GM18508 (cell line): ENCODE measurements at regions not wholly inside any gene's neighbourhood (a gene's known extent, or its start where the extent isn't known, plus 50 kb on each side); places are given as distances from the start of the nearest gene placed in this dataset.
"Not testable (repeated sequence)": the region's sequence is repeated elsewhere in the genome, so short reads cannot be mapped to it uniquely, and the experiment has no call there.

Source experiments
- ATAC-seq: cut with Tn5 transposase; IDR thresholded peaks from one replicate; pipeline ENCODE4 v1.9.1; 2021; ENCODE audit warnings: moderate number of reproducible peaks; ENCODE audit not compliant: insufficient read depth, unreplicated experiment

DNA sequence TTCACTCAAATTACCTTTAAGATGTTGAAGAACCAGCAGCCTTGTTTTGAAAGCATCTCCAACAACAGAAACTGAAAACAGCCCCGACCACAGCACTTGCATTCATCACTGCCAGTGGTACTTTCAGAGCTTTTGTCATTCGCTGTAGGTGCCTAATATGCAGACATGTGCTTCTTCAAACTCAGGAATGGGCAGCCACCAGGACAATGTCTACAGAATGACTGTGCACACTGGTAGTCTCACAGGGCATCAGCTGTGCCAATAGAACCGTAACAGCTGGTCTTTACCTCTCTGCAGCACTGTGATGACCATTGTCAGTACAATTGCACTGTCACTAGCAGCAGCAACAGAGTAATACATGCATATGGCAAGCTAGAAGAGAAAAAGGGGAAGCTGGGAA lies 1149.7 kb downstream of the STPG2 start:
- ATAC-seq: no peak

DNA sequence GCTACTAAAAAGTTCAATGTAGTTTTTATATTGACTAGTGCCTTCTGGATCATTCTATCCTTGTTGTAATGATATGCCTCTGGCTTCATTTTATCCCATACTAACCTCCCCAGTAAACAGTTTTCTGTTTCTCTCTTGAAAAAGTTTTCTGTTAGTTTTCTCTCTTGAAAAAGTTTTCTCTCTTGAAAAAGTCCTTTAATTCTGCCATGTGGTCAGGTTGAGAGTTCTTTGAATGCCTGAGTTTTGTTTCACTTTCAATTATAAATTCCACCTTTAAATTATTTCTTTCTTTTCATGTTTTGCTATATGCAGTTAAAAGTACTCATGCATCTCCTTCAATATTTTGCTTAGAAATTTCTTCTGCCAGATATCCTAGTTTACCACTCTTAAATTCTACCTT lies 1139.6 kb downstream of the STPG2 start:
- no peak for ATAC-seq

DNA sequence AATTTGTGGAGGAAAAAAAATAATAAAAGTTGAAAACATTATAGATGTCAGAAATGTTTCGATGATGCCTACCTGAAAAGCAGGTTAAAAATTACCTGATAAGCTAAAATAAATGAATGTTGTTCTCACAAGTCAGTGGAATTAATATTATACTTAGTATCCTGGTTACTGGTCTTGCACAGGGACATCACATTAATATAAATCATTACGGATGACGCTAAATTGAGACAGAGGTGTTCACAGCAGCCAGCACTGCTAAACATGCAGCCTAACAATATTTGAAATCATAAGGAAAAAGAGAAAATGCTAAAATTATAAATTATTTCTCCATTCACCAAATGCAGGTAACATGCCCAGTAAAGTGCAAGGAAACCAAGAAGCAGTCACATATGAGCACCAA lies 1130.0 kb downstream of the STPG2 start:
- no peak for ATAC-seq

DNA sequence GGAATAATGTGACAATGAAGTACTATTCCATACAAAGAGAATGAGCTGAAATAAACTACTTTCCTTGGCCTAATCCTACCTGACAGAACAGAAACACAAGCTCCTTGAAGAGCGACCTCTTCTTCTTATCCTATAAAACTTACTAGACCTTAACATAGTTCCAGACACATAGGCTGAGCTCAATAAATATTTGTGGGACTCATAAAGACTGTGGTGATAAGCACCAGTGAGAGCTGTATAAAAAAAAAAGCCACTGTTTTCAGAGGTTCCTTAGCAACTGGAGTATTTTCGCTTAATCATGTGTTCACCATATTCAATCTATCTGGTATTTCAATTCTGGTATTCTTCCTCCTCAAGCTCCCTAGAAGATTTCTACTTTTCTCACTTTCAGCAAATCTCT lies 1129.6 kb downstream of the STPG2 start:
- ATAC-seq: no peak

DNA sequence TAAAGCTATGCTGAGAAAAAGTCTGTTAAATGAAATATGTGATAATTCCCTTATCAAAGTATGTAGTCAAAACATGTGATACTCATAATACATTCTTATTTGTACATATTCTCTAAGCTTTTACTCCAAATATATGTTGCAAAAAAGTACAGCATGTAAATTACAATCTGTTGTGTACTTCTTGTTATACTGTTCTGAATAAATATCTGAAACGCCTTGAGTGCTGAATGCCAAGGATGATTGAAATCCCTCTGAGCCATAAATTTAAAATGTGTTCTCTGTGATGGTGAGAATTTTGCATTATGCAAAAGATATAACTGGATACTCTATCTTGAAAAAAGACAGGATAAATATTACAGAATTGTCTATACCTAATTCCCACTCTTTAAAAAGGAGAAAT lies 1128.0 kb downstream of the STPG2 start:
- ATAC-seq: no peak

DNA sequence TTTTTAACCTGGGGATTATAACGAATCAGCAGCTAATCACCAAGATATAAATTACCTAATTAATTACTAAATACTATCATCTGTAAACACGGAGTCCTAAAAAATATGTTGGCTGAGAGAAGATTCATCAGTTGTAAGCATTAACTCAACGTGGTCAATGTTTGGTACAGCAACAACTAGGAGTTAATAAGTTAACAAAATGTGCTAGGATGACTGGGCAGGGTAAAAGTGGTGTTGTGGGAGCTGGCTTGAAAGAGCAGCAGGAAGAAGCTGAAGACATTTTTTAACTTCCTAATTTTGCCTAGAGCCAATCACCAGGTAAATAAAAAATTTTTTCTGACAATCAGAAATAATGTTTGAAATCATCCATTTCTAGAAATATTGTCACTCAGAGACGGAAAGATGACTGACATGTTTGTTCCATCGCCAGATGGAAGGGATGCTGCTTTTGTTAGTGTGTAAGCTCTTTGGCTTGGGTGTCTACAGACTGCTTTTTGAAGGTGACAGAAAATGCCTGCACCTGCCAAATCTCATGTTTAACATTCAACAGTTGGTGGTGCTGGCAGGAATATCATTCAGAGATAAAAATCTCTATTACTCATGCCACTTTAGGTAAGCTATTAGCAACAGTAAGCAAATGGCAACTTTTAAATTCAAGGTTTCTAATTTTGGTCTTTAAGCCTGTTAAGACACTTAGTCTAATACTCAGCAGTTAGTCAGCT lies 1126.9 kb downstream of the STPG2 start:
- no peak for ATAC-seq

DNA sequence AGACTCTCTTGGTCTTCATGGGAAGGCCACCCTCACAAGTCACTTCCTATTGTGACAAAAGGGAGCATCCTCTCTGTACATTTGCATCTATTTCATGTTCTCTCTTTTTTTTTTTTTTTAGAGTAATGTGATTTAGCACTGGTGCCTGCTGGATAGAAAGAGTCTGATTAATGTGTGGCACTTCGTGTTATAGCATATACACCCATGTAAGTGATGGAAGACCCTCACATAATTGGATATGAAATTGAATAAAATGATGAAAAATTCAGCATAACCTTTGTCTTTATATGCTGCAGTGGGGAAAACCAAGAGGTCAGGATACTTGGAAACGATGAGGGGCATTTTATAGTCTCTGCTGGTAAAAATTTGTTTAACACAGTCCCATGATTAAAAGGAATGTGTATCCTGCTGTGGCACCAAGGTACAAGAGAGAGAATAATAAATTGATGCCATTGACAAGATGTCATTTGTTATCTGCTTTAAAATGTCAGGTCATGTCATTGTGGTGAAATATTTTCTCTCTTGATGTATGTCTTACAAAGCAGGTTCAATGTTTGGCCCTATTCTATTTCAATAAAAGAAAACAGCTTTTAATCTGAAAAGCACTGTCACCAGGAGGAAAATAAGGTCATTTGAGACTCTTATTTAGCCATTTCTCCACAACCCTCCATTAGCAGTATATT lies 1115.4 kb downstream of the STPG2 start:
- no peak for ATAC-seq

DNA sequence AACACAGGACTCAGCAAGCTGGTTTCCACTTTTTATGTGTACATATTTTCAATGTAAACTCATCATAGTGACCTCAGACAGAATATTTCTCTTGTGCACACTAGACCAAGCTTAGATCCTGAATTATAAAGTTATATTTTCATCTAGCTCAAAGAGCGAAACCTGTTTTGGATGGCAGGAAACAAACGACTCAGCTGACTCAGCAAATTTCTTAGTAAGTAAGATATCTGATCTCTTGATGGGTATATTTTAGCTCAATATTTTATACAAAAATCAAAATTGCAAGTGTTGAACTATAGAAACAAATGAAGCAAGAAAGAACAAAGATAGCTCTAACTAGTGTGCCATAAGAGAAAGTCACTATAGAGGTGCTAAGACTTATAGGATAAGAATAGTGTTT lies 1114.5 kb downstream of the STPG2 start:
- ATAC-seq: no peak

DNA sequence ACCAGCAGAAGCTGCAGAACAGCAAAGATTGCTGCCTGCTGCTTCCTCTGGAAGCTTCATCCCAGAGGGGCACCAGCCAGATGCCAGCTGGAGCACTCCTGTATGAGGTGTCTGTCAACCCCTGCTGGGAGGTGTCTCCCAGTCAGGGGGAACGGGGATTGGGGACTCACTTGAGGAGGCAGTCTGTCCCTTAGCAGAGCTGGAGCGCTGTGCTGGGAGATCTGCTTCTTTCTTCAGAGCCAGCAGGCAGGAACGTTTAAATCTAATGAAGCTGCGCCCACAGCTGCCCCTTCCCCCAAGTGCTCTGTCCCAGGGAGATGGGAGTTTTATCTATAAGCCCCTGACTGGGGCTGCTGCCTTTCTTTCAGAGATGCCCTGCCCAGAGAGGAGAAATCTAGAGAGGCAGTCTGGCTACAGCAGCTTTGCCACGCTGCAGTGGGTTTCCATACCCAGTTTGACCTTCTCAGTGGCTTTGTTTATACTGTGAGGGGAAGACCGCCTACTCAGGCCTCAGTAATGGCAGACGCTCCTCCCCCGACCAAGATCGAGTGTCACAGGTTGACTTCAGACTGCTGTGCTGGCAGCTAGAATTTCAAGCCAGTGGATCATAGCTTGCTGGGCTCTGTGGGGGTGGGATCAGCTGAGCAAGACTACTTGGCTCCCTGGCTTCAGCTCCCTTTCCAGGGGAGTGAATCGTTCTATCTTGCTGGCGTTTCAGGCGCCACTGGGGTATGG lies 1105.7 kb downstream of the STPG2 start:
- not testable (repeated sequence) for ATAC-seq

DNA sequence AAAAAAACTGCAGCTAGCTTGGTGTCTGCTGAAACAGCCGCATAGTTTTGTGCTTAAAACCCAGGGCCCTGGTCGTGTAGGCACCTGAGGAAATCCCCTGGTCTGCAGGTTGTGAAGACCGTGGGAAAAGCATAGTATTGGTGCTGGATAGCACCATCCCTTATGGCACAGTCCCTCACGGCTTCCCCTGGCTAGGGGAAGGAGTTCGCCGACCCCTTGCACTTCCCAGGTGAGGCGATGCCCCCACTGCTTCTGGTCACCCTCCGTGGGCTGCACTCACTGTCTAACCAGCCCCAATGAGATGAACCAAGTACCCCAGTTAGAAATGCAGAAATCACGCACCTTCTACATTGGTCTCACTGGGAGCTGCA lies 1105.1 kb downstream of the STPG2 start:
- ATAC-seq: no peak

DNA sequence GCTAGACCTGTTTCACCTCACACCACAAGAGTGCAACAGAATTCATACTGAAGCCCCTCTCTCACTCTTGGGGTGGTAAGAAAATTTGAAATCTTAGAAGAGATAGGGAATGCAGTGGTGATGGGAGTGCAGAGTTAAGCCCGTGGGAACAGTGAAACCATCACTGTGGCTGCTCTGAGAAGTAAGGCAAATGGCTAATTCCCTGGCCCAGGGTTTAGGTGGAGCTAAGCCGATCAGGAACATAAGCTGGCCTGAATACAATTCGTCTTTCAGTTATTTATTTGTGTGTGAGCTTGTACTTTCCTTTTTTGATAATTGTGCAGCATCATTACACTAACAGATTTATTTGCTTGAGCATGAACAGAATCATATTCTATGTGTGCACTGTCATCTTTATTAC lies 1070.6 kb downstream of the STPG2 start:
- ATAC-seq: no peak

DNA sequence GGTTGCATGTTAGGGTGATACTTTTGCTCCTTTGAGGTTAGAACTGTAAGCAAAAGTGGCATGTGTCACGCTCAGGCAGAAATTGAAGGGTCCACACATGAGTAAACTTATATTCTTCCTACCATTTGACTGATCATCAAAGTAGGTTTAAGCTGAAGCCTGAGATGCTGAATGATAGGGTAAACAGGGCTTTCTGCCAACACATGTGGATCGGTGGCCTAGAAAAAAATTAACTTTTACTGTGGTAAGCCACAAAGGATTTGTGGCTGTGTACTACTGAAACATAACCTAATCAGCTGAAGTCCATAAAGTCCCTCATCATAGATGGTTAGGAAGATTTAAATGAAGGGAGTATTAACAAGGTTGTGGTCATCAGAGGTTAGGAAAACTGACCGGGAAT lies 1070.1 kb downstream of the STPG2 start:
- ATAC-seq: no peak

DNA sequence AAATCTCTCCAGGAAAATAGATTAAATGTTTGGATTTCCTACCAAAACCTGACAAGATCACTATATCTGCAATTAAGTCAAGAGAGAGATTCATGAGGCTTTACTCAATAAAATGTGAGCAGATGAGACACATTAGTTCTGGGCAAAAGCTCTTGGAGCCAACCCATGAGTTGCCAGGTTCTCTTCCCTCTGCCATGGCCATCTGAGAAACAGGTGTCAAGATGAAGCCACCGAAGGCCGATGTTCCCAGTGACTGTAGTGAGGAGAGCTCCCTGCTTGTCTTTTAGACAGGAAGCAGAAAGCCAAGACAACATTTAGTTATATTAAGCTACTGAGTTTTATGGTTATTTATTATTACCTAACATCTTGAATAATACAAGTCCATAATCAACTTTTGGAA lies 1068.7 kb downstream of the STPG2 start:
- no peak for ATAC-seq

DNA sequence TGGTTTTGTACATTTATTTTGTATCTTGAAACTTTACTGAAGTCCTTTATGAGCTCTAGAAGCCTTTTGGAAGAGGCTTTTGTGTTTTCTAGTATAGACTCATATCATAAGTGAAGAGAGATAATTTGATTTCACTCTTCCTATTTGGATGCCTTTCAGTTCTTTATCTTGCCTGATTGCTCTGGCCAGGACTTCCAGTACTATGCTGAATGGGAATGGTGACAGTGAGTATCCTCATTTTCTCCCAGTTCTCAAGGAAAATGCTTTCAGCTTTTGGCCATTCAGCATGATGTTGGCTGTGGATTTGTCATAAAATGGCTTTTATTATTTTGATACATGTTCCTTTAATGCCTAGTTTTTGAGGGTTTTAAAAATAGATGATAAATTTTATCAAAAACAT lies 1061.3 kb downstream of the STPG2 start:
- ATAC-seq: no peak

DNA sequence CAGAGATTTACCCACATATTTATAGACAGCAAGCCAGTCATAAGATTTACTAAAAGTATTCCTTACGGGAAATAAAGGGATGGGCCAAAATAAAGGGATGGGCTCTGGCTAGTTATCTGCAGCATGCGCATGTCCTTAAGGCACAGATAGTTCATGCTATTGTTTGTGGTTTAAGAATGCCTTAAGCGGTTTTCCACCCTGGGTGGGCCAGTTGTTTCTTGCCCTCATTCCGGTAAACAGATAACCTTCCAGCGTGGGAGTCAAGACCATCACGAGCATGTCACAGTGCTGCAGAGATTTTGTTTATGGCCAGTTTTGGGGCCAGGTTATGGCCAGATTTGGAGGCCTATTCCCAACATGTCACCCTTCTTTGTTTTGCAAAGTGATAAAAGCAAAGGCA lies 1046.2 kb downstream of the STPG2 start:
- ATAC-seq: not testable (repeated sequence)

DNA sequence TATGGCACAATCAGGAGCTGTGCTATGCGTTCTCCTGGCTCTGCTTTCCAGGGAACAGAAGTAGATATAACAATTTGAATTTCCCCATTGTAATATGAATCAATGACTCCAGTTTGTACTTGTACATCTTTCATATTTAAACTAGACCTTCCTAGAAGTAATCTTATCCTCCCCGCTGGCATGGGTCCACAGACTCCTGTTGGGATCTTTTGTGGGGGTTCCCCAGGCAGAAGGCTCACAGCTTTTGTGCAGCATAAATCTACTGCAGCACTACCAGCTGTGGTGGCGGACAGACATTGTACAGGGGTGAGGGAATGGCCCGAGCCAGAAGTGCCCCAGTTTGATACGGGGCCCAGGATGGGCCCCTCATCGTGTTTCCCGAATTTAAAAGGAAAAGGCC lies 1042.1 kb downstream of the STPG2 start:
- not testable (repeated sequence) for ATAC-seq

DNA sequence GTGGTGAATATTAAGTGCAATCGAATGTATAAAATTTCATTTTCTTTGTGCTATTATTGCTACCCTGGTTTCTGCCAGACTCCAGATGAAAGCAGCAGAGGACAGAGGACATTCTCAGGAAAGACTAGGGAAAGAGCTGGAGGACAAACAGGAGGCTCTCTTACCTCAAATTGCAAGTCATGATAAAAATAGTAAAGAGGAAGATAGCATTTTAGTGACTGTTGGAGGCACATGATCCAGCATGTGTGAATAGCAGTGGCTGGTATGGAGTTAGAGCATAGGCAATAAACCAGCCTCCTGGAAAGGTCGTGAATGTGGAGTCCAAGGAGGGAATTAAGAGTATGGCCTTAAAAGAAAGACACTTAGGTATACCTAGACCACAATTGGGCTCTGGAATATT lies 1040.0 kb downstream of the STPG2 start:
- no peak for ATAC-seq

DNA sequence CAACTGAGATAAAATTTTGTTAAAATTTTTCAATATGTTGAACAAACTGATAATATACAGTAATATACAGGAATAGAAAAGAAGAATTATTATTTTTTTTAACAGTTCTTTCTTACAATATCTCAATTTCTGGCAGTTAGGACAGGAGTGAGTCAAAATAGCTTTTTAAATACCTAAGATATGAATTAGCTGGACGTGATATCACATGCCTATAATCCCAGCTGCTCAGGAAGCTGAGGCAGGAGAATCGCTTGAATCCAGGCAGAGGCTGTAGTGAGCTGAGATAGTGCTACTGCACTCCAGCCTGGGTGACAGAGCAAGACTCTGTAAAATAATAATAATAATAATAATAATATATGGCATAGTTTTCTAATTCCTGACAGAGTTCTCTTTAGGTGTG lies 1039.3 kb downstream of the STPG2 start:
- ATAC-seq: no peak

DNA sequence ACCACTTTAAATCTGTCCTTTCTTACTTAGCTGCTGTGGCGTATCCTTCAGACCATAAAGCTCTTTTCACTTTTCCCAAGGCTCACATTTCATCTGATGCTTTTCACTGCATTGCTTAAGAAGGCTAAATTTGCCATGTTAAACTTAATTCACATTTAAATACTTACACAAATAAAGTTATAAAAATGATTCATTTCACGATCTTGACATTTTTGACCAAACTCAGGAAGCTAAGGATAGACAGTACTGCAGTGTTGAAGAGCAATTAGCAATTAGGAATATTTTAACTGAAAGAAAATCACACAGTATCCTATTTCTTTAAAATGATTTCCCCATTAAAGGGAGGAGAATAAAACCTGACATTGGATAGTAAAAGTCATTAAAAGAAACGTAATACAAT lies 1038.6 kb downstream of the STPG2 start:
- no peak for ATAC-seq

DNA sequence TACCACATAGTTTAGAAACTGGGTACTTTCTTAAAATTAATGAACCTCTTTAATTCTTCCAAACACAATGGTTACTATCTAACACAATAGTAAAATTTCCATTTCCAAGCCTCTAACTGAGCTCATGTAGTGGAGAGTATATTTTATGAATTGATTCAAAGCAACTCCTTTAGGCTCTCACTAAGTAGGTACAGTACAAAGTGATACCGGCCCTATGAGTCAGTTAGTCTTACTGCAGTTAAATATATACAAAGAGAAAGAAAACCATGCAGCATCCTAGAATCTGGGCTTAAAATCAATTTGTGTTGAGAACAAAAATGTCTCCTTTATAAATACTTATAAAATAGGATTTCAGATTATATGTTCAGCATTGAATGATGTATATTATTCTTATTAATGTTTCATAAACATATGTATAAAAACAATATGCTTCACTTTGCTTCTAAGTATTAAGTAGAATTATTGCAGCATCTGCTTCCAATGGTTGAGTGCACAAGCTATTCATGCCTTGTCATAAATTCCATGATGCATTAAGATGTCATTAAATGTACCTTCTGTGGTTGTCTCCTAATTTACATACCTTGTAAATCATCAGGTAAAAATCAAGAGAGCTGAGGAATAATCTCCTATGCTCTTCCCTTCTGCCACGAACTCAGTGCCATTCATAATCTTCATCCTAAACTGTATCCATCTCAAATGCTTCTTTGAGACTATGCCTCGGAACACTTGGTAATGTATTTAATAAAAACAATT lies 1037.8 kb downstream of the STPG2 start:
- no peak for ATAC-seq

DNA sequence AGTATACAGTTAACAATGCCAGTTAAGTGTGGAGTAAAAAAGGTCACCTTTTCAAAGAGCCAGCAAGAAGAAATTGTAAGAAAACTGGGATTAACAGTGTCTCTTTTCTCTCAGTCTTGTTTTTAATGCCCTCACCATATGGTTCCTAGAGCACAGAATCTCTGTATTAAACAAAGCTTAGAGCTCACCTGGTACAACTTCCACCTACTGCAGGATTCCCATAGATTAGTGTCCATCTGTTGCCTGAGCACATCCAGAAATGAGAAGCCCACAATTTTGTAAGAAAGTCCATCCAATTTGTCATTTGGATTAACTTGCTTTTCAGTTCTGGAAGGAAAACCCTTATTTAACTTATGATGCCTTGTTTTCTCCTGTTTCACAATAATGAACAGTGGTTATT lies 1037.1 kb downstream of the STPG2 start:
- ATAC-seq: no peak
